Vagina (tissue), 2 donors: ENCODE measurements at regions not wholly inside any gene's neighbourhood (a gene's known extent, or its start where the extent isn't known, plus 50 kb on each side); places are given as distances from the start of the nearest gene placed in this dataset.
A peak's percentile ranks its signal among the peaks of the same experiment; 100 is the strongest.

ENCODE experiments used
- DNase-seq, 2 donors: peaks; one replicate each; pipeline ENCODE4 v3.0.0-alpha.2; 2017; ENCODE audit errors: extremely low spot score in 2 of 2
- H3K27ac ChIP-seq: fragments of 200-600 bp; sonication (generic); one replicate; pipeline ENCODE4 v1.5.1; 2019
- H3K27me3 ChIP-seq: fragments of 200-600 bp; sonication (generic); one replicate; pipeline ENCODE4 v1.5.1; 2019
- H3K36me3 ChIP-seq, 2 donors: fragments of 200-600 bp; sonication (generic); one replicate each; pipeline ENCODE4 v1.5.1; 2017 to 2019
- H3K4me1 ChIP-seq: fragments of 200-600 bp; sonication (generic); one replicate; pipeline ENCODE4 v1.5.1; 2019
- H3K4me3 ChIP-seq, 2 donors: fragments of 200-600 bp; sonication (generic); 1 replicate in 1 of 2; 2 replicates in 1 of 2; pipeline ENCODE4 v1.5.1; 2016 to 2019
- H3K9me3 ChIP-seq: fragments of 200-600 bp; sonication (generic); one replicate; pipeline ENCODE4 v1.5.1; 2019
- POLR2A ChIP-seq, 2 donors: fragments of 450-650 bp; IDR thresholded peaks; one replicate each; pipeline ENCODE4 v1.6.1; 2017; ENCODE audit warnings: antibody characterized with exemption in 2 of 2, mild to moderate bottlenecking in 2 of 2, moderate library complexity in 2 of 2
- POLR2AphosphoS5 ChIP-seq, 2 donors: sonication (generic); formaldehyde crosslinking; IDR thresholded peaks; one replicate each; pipeline ENCODE4 v1.9.0; 2017; ENCODE audit warnings: antibody characterized with exemption in 2 of 2, mild to moderate bottlenecking in 2 of 2, low read depth in 1 of 2; ENCODE audit not compliant: insufficient read depth in 1 of 2
- intact Hi-C: fragments of 100-400 bp; cut with DNase I; formaldehyde crosslinking; loops from one replicate; pipeline ENCODE4 v1.15.1; 2023
- TF ChIP-seq, protein P1 (sequence below), 3 experiments: fragments of 450-650 bp in 2 of 3; fragments of 200-600 bp in 1 of 3; sonication (generic) in 1 of 3; IDR thresholded peaks; one replicate each; pipeline ENCODE4 v1.5.1; 2017 to 2019; ENCODE audit warnings: antibody characterized with exemption in 3 of 3, mild to moderate bottlenecking in 2 of 3, moderate library complexity in 2 of 3

DNA sequence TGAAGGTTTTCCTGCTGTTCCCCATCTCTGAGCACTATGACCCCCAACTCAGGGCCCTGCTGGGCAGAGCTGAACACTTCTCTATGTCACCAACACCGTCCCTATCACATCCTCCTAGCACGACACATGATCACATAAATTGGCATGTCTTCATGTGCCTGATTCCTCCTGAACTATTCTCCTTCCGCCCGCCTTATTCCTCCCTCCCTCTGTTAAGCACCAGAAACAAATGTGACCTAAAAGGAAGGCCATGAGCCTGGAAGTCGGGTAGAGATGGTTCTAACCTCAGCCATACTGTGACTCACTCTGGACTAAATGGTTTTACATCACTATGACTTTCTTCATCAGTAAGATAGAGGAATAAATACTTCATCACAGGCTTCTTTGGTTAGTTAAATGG, 80.8 kb upstream of the DYNLRB2 start:
- intact Hi-C loops, result no loop called here
- Histone ChIP-seq H3K4me1 (no peaks in the 10 kb centered on the region), H3K9me3 (no peaks in the 10 kb centered on the region), H3K27me3 (no peaks in the 10 kb centered on the region), H3K27ac (no peak overlapping the region), H3K4me3 (no peak overlapping the region), H3K36me3 (no peaks in the 10 kb centered on the region)
- no peak for DNase-seq
- no peak for TF ChIP-seq POLR2AphosphoS5 (IDR thresholded peaks at IDR 0.05; ENCODE audit: insufficient read depth in 1 of 2, low read depth in 1 of 2)
- no peak for TF ChIP-seq POLR2A (IDR thresholded peaks at IDR 0.05)
- TF ChIP-seq, protein P1, sequence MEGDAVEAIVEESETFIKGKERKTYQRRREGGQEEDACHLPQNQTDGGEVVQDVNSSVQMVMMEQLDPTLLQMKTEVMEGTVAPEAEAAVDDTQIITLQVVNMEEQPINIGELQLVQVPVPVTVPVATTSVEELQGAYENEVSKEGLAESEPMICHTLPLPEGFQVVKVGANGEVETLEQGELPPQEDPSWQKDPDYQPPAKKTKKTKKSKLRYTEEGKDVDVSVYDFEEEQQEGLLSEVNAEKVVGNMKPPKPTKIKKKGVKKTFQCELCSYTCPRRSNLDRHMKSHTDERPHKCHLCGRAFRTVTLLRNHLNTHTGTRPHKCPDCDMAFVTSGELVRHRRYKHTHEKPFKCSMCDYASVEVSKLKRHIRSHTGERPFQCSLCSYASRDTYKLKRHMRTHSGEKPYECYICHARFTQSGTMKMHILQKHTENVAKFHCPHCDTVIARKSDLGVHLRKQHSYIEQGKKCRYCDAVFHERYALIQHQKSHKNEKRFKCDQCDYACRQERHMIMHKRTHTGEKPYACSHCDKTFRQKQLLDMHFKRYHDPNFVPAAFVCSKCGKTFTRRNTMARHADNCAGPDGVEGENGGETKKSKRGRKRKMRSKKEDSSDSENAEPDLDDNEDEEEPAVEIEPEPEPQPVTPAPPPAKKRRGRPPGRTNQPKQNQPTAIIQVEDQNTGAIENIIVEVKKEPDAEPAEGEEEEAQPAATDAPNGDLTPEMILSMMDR (IDR thresholded peaks at IDR 0.05), result no peak

DNA sequence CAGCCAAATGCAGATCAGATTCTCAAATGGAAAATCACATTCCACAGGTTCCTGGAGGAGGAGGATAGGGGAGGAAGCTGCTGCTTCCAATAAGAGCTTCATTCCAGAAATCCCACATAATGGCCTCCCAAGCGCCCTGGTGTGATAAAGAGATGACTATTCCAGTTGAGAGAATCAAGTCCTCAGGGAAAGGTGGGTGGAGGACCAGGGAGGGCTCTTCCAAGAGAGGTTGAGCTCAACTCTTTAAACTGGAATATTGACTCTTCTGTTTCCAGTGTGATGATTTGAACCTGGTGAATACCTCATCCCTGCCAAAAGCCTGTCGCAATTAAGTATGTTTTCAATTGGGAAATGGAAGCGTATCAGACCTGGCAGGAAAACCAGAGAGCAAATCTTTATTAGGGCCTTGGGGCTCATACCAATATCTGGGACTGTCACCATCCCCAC, 81.4 kb upstream of the DYNLRB2 start:
- no peak overlapping the region for H3K27ac ChIP-seq

DNA sequence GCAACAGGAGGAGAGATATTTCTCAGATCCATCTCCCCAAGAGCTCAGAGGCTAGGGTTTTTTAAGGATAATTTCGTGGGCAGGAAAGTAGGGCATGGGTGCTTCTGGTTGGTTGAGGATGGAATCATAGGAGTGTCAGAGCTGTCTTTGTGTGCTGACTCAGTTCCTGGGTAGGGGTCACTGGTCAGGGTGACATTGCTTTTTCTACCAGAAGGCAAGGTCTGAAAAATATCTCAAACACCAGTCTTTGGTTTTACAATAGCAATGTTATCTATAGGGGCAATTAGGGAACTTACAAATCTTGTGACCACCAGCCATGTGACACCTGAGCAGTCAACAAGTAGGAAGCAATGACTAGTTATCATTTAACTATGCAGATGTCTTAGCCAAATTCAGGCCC, 82.9 kb upstream of the DYNLRB2 start:
- Histone ChIP-seq H3K36me3 (no peaks in the 10 kb centered on the region), H3K4me1 (no peaks in the 10 kb centered on the region), H3K27me3 (no peaks in the 10 kb centered on the region), H3K9me3 (no peaks in the 10 kb centered on the region), H3K4me3 (no peak overlapping the region), H3K27ac (no peak overlapping the region)
- TF ChIP-seq, protein P1 (IDR thresholded peaks at IDR 0.05), result no peak
- TF ChIP-seq POLR2A (IDR thresholded peaks at IDR 0.05) (no peak), POLR2AphosphoS5 (IDR thresholded peaks at IDR 0.05; ENCODE audit: insufficient read depth in 1 of 2, low read depth in 1 of 2) (no peak)
- no peak for DNase-seq
- intact Hi-C loops, result no loop called here

More for the DNA sequence above, 81.4 kb upstream of the DYNLRB2 start:
- peak in 1 of 2 donors; percentile 89 for DNase-seq
- Histone ChIP-seq H3K9me3 (no peaks in the 10 kb centered on the region), H3K27me3 (no peaks in the 10 kb centered on the region), H3K4me3 (no peak overlapping the region), H3K4me1 (no peaks in the 10 kb centered on the region), H3K36me3 (no peaks in the 10 kb centered on the region)
- TF ChIP-seq, protein P1 (IDR thresholded peaks at IDR 0.05), result no peak
- no peak for TF ChIP-seq POLR2AphosphoS5 (IDR thresholded peaks at IDR 0.05; ENCODE audit: insufficient read depth in 1 of 2, low read depth in 1 of 2)
- no peak for TF ChIP-seq POLR2A (IDR thresholded peaks at IDR 0.05)
- intact Hi-C loops, result no loop called here

DNA sequence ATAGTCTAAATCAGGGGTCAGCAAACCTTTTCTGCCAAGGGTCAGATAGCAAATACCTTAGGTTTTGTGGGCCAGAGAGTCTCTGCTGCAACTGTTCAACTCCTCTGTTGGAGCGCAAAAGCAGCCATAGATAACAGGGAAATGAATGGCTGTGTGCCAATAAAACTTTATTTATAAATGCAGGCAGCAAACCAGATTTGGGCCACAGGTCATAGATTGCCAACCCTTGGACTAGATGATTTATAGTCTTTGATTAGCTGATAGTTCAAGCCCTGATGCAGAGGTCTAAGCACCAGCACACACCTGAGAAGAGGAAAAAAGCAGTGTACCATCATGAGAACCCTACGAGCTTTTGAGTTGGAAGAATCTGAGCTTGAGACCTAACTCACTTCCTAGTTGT, 86.0 kb upstream of the DYNLRB2 start:
- Histone ChIP-seq H3K4me3 (no peak overlapping the region), H3K4me1 (no peaks in the 10 kb centered on the region), H3K27me3 (no peaks in the 10 kb centered on the region), H3K27ac (no peak overlapping the region), H3K36me3 (no peaks in the 10 kb centered on the region), H3K9me3 (no peaks in the 10 kb centered on the region)
- no peak for DNase-seq
- intact Hi-C loops, result no loop called here
- TF ChIP-seq POLR2A (IDR thresholded peaks at IDR 0.05), result no peak
- TF ChIP-seq, protein P1 (IDR thresholded peaks at IDR 0.05), result no peak
- TF ChIP-seq POLR2AphosphoS5 (IDR thresholded peaks at IDR 0.05; ENCODE audit: insufficient read depth in 1 of 2, low read depth in 1 of 2), result no peak

DNA sequence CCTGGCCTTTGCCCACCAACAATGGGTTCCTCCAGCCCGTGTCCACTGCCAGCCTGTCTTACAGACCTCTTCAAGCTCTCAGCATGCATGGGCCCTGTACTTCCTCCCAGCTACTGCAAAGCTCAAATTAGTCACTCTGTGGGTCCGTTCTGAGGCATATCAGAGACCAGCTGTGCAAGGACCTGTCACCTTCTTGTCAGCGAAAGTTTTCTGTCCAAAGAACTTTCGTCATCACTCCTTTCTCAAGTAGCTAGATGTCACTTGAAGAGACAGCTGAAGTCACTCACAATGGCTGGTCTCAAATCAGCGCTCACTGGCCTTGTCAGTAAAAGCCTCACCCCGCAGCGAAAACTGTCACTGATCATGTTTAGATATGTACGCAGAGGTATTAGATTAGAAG, 91.4 kb upstream of the DYNLRB2 start:
- TF ChIP-seq POLR2A (IDR thresholded peaks at IDR 0.05) (no peak), POLR2AphosphoS5 (IDR thresholded peaks at IDR 0.05; ENCODE audit: insufficient read depth in 1 of 2, low read depth in 1 of 2) (no peak)
- TF ChIP-seq, protein P1 (IDR thresholded peaks at IDR 0.05), result no peak
- H3K9me3 ChIP-seq, result no peaks in the 10 kb centered on the region

More for the DNA sequence above, 91.4 kb upstream of the DYNLRB2 start:
- Histone ChIP-seq H3K4me1 (no peaks in the 10 kb centered on the region), H3K36me3 (no peaks in the 10 kb centered on the region), H3K27me3 (no peaks in the 10 kb centered on the region), H3K27ac (no peak overlapping the region), H3K4me3 (no peak overlapping the region)
- no peak for DNase-seq
- intact Hi-C loops, result no loop called here
